Neural crest cell (in vitro differentiated cells): ENCODE measurements at regions not wholly inside any gene's neighbourhood (a gene's known extent, or its start where the extent isn't known, plus 50 kb on each side); places are given as distances from the start of the nearest gene placed in this dataset.

Experiments used
- DNase-seq: peaks from one replicate; pipeline ENCODE4 v3.0.0; 2021; ENCODE audit warnings: low read depth, mixed read lengths, low spot score
- H3K27ac Mint-ChIP-seq: one replicate; pipeline ENCODE4 v1.8.0; 2021; ENCODE audit warnings: mild to moderate bottlenecking, mixed read lengths; ENCODE audit not compliant: unreplicated experiment
- H3K27me3 Mint-ChIP-seq: 2 replicates; pipeline ENCODE4 v1.8.0; 2021; ENCODE audit warnings: low read depth, mild to moderate bottlenecking, mixed read lengths
- H3K36me3 Mint-ChIP-seq: 2 replicates; pipeline ENCODE4 v1.8.0; 2021; ENCODE audit warnings: low read depth, mild to moderate bottlenecking, mixed read lengths
- H3K4me1 Mint-ChIP-seq: 2 replicates; pipeline ENCODE4 v1.8.0; 2021; ENCODE audit warnings: mixed read lengths
- H3K4me3 Mint-ChIP-seq: one replicate; pipeline ENCODE4 v1.8.0; 2021; ENCODE audit warnings: mild to moderate bottlenecking, mixed read lengths
- H3K9me3 Mint-ChIP-seq: 2 replicates; pipeline ENCODE4 v1.8.0; 2021; ENCODE audit warnings: mixed read lengths
- TF ChIP-seq, protein P1 (sequence below): fragments of 200-600 bp; sonication (generic); conservative IDR thresholded peaks from 2 replicates; pipeline ENCODE4 v1.5.0; 2021; ENCODE audit warnings: antibody characterized with exemption, mild to moderate bottlenecking

DNA sequence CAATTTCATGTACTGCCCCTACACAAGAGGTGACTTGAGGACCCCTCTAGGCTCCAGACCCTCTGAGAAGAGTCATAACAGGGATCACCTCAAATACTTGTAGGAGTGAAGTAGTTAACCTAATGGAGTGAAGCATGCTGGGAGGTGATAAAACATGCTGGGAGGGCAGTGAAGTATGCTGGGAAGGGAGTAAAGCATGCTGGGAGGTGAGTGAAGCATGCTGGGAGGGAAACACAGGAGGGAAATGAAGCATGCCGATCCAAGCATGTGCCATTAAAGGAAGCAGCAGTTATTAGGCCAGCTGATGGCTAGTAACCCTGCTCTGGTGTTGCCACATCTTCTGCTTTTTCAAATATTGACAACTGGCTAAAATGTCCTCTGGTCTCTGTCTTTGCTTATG lies 70.7 kb upstream of the TRHDE start:
- no peaks in the 10 kb centered on the region for H3K27me3 Mint-ChIP-seq
- TF ChIP-seq, protein P1, sequence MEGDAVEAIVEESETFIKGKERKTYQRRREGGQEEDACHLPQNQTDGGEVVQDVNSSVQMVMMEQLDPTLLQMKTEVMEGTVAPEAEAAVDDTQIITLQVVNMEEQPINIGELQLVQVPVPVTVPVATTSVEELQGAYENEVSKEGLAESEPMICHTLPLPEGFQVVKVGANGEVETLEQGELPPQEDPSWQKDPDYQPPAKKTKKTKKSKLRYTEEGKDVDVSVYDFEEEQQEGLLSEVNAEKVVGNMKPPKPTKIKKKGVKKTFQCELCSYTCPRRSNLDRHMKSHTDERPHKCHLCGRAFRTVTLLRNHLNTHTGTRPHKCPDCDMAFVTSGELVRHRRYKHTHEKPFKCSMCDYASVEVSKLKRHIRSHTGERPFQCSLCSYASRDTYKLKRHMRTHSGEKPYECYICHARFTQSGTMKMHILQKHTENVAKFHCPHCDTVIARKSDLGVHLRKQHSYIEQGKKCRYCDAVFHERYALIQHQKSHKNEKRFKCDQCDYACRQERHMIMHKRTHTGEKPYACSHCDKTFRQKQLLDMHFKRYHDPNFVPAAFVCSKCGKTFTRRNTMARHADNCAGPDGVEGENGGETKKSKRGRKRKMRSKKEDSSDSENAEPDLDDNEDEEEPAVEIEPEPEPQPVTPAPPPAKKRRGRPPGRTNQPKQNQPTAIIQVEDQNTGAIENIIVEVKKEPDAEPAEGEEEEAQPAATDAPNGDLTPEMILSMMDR: no peak
- no peak overlapping the region for H3K4me3 Mint-ChIP-seq
- no peak for DNase-seq
- no peak overlapping the region for H3K27ac Mint-ChIP-seq
- H3K4me1 Mint-ChIP-seq: no peaks in the 10 kb centered on the region
- peaks cover 4% of the 10 kb centered on the region for H3K9me3 Mint-ChIP-seq
- no peaks in the 10 kb centered on the region for H3K36me3 Mint-ChIP-seq

DNA sequence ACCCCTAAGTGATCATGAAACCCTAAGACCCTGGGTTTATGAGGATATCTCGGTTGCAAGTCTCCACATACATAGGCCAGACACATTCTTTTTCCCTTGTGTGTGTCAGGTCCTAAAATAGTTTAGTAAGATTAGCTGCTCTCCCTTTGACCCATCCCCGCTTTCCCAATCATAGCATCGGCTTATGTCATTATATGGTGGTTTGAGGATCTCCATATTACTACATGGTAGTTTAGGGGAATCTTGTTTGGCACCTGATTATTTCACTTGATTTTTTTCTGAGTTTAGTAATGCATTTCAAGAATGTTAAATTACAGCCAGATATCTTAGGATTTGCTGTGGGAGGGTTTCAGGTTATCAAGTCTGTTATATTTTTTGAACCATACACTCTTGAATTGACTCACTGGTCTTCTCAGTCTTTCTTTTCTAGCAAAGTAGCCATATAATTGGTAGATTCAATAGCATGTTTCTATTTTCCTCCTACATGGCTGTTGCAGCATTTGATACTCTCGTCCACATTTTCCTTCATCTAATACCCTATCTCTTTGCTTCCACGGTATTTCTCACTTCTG lies 68.3 kb upstream of the TRHDE start:
- peaks cover 16% of the 10 kb centered on the region for H3K4me1 Mint-ChIP-seq
- no peaks in the 10 kb centered on the region for H3K36me3 Mint-ChIP-seq
- TF ChIP-seq, protein P1: no peak
- no peak overlapping the region for H3K4me3 Mint-ChIP-seq
- H3K27me3 Mint-ChIP-seq: no peaks in the 10 kb centered on the region
- DNase-seq: no peak
- no peak overlapping the region for H3K27ac Mint-ChIP-seq
- H3K9me3 Mint-ChIP-seq: no peaks in the 10 kb centered on the region

DNA sequence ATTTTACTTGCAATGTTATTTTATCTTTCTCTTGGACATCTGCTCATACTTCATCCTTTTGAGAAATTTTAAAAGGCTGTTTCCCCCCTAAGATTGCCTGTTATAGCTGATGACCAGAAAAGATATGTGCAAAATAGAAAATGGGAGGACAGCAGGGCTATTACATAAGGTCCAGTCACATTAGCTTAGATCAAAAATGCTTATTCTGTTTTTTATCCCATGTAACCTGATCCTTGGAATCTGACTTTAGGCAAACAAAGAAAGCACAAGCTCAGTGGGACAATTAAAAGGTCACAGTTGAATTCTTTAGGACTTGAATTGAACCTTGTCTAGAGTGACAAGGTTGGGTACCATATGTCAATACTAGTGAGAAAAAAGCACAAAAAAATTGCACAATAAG lies 65.1 kb upstream of the TRHDE start:
- Mint-ChIP-seq H3K36me3 (no peaks in the 10 kb centered on the region), H3K4me3 (no peak overlapping the region), H3K9me3 (no peaks in the 10 kb centered on the region), H3K27me3 (no peaks in the 10 kb centered on the region), H3K4me1 (peaks cover 19% of the 10 kb centered on the region), H3K27ac (no peak overlapping the region)
- DNase-seq: no peak
- TF ChIP-seq, protein P1: no peak

DNA sequence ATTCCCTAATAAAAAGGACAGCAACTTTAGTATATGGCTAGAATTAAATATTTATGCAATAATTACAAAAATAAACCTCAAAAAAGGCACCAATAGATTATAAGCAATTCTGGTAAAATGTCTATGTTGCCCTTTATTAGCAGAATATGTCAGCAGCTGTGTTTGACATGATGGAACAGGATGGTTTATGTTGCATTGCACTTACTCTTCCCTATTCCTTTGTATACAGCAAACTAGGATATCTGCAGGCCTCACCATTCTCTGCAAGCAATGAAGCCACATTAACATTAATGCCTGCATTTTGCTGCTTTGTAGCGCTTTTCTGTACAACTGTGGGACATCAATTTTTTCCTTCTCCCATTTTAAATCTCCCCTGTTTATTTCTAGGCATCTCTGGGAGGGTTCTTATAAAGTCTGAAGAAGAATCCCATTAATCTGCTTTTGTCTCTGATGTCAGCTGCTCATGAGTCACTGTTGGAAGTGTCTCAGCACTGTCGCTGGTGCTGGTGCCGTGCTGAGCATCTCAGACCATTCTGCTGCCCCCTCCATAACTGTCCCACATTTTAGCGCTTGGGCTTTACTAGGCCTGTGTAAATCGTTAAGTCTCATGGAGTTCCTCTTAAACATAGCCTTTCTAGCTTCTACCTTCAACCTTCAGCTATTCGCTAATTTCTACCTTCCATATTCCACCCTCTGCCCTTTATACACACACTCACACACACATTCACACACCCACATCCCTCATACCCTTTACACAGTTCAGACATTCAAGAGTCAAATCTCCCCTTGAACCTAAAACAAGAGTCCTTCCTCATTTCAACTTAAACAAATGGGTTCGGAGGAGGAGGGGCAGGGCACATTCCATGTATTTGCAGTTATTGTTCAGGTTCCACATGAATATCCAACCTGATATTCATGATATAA lies 64.4 kb upstream of the TRHDE start:
- Mint-ChIP-seq H3K27me3 (no peaks in the 10 kb centered on the region), H3K27ac (peak overlapping the region; percentile 2), H3K9me3 (no peaks in the 10 kb centered on the region), H3K4me1 (peaks cover 19% of the 10 kb centered on the region), H3K4me3 (no peak overlapping the region), H3K36me3 (no peaks in the 10 kb centered on the region)
- TF ChIP-seq, protein P1: no peak
- DNase-seq: no peak

DNA sequence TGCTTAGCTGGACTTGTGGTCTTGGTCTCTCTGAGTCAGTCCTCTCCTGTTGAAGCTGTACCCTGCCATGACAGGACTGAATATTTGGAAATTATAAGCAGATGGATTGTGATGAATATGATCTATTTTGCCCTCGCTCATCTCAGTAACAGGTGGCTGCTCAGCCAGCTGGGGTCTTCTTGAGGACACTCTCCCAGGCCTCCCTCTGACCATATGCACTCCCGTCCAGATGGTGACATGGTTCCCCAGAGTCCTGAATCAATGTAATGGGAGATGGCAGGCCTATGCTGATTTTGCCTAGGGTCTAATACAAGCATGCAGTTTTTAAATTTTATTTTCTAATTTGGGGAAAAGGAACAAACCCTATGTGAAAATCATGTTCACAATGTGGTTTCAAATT lies 63.1 kb upstream of the TRHDE start:
- H3K36me3 Mint-ChIP-seq: no peaks in the 10 kb centered on the region
- TF ChIP-seq, protein P1: no peak
- no peak for DNase-seq
- H3K4me3 Mint-ChIP-seq: no peak overlapping the region
- H3K4me1 Mint-ChIP-seq: peaks cover 19% of the 10 kb centered on the region
- no peak overlapping the region for H3K27ac Mint-ChIP-seq
- no peaks in the 10 kb centered on the region for H3K27me3 Mint-ChIP-seq
- H3K9me3 Mint-ChIP-seq: no peaks in the 10 kb centered on the region
